Stimulated activated CD4-positive, alpha-beta T cell treated with anti-CD3 and anti-CD28 coated beads, Interleukin-4, amount 100 ng/mL, for 1 hour (primary cell): ENCODE measurements at regions not wholly inside any gene's neighbourhood (a gene's known extent, or its start where the extent isn't known, plus 50 kb on each side); places are given as distances from the start of the nearest gene placed in this dataset.

Source experiments
- DNase-seq: peaks from one replicate; pipeline ENCODE4 v3.0.0-alpha.2; 2020

DNA sequence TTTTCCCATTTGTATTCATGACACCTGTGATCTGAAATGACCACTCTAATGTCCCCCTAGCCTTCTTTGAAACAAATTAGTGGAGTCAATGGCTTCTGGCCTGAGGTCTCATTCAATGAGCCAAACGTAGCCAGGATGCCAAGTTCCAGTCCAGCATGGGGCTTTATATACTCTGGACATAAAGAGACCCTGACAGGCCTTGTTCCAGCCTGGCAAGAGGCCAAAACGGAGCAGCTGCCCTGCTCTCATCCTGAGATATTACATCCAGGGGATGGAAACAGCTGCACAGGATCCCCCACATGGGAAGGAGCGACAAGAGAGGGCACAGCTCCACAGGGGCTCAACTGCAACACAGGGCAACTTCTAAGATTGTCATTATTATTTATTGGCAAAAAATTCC, 437.8 kb downstream of the CDH26 start:
- no peak for DNase-seq

DNA sequence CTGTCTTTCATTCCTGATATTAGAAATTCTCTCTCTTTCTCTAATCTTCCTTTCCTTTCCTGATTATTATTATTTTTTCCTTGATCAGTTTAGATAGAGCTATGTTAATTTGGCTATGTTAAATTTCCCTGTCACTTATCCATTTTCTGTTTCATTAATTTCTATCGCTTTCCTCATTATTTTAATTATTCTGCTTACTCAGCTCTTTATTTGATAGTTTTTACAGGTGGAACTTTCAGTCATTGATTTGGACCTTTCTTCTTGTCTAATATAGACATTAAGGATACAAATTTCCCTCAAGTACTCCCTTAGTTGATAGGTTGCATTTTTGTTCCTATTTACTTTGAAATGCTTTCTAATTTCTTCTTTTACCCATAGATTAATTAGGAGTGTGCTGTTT, 442.3 kb downstream of the CDH26 start:
- DNase-seq: no peak

DNA sequence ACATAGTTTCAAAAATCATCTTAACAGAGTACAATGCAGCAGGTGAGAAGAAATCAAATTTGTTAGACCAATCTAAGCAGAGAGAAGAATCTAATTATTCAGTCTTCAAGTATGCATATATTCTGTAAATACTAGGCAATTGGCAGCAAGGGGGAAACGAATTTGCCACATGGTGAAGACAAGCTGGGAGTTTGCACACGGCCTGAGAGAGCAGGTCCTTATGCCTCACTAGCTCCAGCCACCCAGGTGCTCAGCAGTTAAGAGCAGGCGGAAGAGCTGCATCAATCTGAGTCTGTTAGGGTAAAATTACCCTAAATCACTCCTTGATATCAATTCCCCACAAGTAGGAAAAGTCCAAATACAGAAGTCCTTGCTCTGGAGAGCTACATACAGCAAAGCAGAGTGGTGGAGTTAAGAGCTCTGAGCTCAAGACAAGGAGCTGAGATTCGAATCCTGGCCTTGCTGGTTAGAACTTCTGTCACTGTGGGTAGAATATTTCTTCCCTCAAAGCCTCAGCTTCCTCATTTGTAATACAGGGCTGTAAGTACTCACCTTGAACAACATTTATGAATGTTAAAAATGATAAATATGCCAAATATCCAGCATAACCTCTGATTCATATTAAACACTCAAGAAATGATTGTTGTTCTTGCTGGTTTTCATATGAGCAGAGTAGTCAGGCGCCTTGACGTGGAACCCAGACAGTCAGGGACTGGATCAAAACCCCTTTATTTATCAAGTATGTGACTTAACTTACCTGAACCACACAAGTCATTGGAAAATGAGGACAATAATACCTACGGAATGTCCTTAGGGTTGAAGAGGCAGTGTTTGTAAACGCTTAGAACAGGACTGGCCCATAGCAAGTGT, 444.2 kb downstream of the CDH26 start:
- DNase-seq: no peak

DNA sequence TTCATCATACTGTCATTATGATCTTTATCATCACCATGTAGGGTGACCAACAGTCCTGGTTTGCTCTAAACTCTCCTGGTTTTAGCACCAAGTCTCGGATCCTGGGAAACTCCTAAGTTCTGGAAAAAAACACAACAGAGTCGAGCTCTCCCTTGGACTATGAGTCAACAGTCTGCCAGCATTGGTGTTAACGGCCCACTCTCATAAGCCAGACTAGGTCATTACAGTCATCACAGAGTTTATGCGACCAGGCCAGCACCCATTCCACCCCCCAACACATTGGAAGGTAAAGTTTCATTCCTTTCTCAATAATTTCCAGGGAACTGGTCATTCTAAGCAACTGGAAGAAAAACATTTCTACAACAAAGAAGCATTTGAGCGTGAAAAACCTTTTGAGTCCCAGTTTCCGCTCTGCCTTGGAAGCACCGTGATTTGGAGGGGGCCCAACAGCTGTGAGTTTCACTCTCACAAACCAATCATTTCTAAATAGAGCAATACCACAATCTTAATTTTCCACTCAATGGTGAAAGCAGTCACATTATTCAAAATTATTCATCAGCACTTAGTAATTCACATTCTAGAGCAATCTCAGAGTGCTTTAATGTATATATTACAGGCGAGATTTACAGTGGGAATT, 445.0 kb downstream of the CDH26 start:
- DNase-seq: no peak

DNA sequence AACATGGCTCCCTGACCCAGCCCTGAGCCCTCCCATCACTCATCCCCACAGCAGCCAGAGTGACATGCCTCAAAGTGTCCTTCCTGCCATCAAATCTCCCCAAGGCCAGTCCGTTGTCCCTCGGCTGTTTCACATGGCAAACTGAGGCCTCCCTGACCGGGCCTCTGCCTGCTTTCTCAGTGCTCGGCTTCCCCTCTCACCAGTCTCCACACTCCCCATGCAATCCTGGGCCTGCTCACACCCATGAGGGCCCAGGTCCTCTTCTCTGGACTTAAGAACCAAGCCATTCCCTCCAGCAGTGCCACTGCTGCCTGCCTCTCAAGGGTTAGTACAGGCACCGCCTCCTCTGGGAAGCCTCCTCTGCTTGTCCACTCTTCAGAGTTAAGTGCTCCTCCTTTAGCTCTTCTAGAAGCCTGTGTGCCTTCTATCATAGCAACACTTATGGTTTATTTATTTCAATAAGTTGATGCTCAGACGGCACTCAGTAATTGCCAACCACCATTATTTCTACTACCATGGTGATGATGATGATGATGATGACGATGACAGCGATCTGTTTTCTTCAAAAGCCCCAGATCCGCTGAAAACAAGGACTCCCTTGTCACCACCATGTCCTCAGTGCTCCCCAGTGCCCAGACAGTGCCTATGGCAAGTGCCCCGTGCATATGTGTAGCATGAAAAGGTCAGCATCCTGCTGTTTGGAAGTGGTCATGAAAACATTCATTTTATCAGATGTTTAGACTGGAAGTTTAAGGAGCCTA, 449.0 kb downstream of the CDH26 start:
- no peak for DNase-seq

DNA sequence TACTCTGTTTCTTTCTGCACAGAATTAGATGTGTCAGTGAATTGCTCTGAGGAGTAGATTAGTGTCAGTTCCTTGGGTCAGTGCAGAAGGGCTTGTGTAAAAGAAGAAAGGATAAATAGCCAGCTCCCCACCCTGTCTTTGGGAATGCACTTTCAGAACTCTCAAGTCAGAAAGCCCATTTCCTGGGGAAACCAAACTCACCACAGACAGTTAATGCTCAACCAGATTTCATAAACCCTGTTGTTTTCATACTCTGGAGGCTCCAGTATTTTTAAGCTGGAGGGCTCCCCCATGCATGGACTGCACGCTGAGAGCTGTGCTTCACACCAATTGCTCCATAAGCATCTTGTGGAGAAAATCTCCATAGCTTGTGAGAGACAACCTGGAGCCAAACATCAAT, 449.7 kb downstream of the CDH26 start:
- no peak for DNase-seq

DNA sequence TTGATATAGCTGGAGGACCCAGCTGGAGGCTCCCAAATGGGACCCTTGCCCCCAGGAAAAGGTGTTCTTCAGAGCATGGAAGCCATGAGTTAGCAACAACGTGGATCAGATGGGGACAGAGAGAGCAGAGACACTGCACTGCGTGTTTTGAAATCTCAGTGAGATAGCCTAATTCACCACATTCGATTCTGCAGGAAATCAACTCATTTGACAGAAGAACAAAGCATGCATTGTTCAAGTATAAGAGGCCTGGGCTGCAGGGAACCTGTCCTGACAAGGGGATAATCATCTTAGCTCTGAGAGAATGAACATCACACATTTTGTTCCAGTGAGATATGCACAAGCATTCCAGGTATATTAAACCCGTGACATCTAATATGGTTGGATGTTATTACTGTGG, 450.2 kb downstream of the CDH26 start:
- DNase-seq: no peak

DNA sequence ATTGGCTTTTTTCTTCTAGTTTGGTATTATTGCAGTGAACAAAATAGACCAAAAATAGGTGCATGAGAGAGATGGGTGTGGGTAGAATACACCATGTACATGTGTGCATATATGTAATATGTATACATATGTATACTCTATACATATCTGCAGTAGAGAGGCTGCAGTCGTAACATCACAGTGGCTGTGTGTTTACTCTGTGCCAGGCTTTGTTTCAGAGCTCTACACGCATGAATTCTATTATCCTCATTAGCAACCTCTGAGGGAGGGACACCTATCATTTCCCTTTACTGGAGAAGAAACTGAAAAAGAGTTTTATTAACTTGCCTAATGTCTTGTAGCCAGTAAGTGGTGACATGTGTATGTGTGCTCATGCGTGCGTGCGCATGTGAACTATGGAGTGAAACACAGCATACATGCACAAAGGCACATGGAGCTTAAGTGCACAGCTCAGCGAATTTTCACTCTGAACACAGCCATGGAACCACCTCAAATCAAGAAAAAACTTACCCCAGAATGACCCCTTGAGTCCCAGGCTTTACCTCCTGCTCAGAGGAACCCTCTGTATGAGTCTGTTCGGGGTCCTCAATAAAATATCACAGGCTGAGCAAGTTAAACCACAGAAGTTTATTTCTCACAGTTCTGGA, 452.5 kb downstream of the CDH26 start:
- no peak for DNase-seq

DNA sequence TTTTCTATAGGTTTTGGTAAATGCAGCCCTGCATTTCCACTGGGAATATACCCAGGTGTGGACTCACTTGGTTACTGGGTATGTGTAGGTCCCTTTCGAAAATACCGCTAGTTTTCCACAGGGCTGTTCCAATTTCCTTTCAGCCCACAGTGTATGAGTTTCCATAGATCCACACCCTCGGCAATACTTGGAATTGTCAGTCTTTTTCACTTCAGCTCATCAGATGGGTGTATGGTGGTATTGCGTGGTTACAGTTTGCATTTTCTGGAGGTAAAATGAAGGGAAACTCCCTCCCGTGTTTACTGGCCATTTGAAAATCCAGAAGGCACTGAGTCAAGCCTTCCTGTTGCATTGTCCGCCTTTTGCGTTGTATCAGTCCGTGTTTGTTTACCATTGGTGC, 453.6 kb downstream of the CDH26 start:
- no peak for DNase-seq

DNA sequence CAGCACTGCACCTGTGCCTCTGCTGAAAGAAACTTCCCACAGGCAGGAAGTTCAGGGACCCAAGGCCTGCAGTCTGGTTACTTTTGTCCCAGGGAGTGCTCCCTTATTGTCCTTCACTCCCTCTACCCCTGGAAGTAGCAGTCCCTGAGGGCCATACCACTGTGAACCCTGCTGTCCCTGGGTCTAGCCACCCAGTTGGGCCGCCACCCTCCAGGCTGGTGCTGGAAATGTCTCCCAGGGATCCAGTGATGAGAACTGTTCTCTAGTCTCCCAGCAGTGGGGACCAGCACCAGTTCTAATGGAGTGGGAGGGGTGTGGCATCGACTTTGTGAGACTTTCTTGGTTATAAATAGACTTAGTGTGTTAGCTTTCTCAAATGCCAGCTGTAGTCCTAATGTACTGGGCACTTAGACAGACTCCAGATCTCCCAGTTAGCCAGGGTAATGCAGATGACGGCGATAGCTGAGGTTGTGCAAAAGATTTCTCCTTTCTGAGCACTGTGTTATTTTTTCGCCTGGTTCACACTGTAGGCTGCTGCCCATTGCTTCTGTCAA, 462.5 kb downstream of the CDH26 start:
- no peak for DNase-seq

DNA sequence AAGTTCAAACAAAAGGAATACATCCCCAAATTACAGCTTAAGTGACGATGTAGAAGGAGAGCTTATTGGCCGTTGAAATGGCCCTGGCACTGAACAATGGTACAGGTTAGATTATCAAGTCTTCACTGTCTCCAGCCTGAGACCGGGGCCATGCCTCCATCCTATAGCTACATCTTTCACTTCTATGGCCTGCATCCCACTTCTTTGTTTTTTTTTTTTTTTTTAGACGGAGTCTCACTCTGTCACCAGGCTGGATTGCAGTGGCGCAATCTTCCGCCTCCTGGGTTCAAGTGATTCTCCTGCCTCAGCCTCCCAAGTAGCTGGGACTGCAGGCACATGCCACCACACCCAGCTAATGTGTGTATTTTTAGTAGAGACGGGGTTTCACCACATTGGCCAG, 464.6 kb downstream of the CDH26 start:
- no peak for DNase-seq

DNA sequence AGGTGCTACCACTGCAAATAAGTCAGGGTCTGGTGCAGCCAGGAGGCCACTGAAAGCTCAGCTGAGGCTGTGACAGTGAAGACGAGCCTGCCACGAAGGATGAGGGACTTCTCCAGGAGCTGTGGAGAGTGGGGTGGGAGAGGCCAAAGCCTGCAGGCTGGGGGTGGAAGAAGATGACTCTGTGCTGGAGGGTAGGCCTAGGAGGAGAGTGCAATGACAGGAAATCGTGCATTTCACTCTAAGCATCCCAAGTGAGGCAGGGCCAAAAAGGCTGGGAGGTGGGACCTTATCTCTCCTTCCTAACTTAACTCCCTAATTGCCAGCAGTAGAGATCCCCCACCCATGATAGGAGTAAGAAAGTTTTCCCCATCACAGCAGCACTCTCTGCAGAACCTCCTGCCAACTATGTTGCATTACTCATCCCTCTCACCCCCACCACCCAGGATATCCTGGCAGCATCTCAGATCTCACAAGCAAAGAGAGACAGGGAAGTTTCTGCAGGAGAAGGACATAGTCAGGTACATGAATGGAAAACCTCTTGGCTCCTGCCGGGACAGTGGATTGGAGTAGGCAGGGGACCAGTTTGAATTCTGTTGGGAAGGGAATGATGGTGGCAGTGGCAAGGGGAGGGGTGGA, 466.2 kb downstream of the CDH26 start:
- no peak for DNase-seq

DNA sequence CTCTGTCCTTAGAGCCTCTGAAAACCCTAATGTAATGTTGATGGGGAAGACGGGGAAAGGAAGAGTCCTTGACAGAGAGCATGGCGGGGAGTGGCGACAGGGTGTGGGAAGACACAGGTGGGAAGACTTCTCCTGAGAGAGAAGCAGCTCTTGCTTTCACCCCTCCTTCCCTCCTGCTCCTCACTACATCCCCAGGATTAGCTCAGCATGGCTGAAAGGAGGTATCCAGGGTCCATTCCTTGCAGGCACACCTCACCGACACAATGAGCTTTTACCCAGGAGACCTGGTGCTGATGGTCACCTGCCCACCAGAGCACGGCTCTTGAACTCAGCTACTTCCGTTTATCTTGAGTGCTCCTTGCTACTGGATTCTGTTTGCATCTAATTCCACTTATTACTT, 469.3 kb downstream of the CDH26 start:
- no peak for DNase-seq

DNA sequence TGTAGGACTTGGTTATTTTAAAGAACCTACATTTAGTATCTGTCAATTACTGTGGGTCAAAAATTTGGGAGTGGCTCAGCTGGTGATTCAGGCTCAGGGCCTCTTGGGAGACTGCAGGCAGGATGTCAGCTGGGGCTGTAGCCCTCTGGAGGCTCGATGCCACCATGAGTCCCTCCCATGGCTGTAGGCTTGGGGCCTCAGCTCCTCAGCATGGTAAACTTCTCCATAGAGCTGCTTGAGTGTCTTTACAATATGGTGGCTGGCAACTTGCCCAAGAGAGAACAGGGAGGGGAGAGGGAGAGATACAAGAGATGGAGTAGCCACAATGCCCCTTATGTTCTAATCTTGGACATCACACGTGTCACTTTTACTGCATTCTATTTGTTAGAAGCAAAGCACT, 470.4 kb downstream of the CDH26 start:
- DNase-seq: no peak

DNA sequence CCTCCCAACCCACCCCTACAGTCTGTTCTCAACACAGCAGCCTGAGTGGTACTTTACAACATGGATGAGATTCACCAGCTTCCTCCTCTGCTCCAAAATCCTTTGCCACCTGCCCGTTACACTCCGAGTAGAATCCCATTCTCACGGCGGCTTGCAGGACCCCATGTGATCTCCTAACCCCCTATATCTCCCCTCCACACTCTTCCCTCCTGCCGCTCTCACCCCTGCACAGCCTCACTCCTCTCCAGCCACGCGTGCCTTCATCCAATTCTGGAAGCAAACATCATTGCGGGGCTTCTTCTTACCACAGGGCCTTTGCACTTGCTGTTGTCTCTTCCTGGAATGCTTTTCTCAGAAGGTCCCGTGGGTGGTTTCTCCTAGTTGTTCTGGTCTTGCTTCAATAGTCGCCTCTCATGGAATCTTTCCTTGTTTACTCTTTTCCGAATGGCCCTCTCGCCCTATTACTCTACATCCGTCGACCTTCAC, 472.3 kb downstream of the CDH26 start:
- DNase-seq: no peak

DNA sequence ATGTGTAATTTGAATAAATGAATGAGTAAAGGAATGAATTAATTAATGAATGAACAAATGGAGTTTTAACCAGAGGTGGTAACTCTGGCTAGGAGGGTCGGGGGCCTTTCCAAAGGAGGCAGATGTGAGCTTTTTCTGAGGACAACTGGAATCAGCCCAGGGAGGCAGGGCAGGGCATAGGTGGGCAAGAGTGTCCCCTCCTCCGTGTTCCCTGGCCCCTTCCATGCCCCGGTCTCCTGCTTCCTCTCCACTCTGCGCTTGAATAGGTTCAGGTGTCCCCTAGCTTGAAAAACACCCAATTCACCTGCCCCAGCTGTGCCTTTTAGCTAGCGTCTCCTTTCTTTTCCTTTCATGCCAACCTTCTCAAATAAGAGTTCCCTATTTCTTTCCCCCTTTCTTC, 473.1 kb downstream of the CDH26 start:
- no peak for DNase-seq

DNA sequence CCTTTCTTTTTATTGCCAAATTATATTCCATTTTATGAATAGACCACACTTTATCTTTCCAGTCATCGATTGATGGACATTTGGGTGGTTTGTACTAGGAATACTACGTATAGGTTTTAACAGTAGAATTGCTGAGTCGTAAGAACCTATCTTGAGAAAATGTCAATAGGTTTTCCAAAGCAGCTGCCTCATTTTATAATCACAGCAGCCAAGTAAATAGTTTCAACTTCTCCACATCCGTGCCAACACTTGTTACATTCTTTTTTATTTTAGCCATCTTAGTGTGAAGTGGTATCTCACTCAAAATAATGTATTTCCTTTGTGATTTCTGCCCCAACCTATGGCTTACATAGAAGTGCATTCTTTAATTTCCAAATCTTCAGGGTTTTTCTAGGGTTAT, 479.2 kb downstream of the CDH26 start:
- no peak for DNase-seq

DNA sequence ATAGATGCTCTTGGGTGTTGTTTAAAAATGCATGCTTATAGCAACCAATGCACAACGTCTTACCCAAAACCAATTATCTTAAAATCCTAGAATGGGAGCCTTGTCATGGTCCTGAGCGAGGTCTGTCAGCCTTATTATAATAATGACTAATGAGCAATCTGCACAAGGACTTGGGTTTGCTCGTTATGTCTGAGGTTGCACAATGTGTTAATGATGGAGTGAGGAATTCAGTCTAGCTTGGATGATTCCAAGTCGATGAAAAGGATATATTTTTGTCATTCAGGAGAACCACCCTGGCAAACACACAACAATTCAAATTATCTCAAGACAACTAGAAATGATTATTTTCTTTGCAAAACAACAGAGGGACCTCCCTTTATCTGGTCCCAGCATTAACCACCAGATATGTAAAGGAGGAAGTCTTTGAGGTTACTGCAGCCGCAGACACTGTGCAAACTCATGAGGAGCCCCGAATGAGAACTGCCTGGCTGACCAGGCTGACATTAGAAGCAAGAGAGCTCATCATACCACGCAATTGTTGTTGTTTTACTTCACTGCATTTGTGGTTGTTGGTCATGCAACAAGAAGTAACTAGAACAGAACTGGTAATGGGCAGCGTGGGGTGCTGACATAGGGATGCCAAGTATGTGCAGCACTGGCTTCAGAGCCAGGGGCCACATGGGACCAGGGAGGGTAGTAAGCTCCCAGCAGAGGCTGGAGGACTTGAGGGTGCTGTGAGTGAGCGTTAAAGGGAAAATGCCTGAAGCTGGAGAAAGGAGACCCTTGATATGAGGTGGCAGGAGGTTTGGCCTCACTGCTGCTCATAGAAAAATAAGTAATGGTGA, 488.3 kb downstream of the CDH26 start:
- DNase-seq: no peak

DNA sequence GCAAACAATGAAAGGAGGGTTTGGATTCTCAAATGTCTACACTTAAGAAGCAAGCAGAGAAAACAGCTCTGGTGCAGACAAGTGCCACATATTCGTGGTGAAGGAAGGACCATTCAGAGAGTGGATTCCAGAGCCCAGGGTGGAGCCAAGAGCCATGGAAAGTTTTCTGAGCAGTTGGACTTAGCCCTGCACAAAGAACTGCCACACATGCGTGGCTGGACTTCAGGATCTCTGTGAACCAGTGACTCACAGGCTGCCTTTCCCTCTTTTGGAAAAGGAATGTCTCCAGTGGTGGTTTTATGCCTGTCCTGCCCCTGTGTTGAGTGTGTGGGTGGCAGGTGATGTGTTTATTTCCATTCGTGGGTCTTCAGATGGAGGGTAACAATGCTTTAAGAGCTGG, 489.5 kb downstream of the CDH26 start:
- DNase-seq: no peak

DNA sequence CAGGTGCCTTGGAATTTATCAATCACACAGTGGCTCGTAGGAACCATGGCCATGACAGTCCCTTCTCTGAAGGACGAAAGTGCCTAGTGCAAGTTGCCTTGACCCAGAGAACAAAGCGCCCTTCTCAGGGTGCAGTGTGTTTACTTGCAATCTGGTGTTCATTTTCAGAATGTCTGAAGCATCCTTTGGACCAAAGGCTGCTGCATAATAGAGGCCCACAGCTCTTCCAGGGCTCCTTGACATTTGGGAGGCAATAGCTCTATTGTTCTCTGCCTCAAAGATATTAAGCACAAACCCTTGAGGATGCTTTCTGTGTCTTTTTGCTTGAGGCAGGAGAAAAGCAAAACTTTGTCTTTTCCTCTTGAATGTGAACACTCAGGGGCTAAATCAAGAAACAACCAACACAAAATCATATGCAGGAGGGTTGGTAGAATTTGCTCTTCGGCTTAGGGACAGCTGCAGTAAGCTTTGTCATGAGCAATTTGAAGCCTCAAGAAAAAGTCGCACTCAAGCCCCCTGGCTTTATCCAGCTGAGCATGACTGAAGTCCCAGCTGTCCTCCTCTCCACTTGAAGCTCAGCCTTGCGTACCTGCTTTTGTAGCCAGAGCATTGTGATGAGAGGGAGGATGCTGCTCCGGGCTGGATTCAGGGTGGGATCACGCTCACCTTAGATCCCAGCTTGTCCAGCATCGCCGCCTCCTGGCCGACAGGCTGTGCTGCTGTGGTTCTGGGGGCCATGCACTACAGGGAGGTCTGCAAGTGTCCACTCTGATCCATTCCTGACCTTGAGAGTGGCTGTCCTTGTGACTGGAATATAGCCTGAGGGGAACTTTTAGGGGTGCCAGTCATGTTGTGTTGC, 495.4 kb downstream of the CDH26 start:
- no peak for DNase-seq
